CD14-positive monocyte (primary cell): ENCODE measurements at regions not wholly inside any gene's neighbourhood (a gene's known extent, or its start where the extent isn't known, plus 50 kb on each side); places are given as distances from the start of the nearest gene placed in this dataset.

Experiments used
- DNase-seq, 3 donors: peaks; one replicate each; pipeline ENCODE4 v3.0.0-alpha.2; 2011 to 2022
- H2AFZ ChIP-seq: 2 replicates; pipeline ENCODE4 v1.6.0; 2012; ENCODE audit warnings: mild to moderate bottlenecking, low read depth, low read length, inconsistent platforms; ENCODE audit not compliant: insufficient read depth, poor library complexity, severe bottlenecking
- H3K27ac ChIP-seq, 2 donors: 1 replicate in 1 of 2; 2 replicates in 1 of 2; pipeline ENCODE4 v1.5.1; 2012 to 2013; ENCODE audit warnings: low read length in 2 of 2, control low read depth in 1 of 2, inconsistent platforms in 1 of 2, low read depth in 1 of 2, mild to moderate bottlenecking in 1 of 2
- H3K27me3 ChIP-seq, 2 donors: one replicate each; pipeline versions ENCODE4 v1.6.0 to v1.6.1; 2011 to 2013; ENCODE audit warnings: low read length in 2 of 2; ENCODE audit not compliant: control insufficient read depth in 2 of 2, insufficient read depth in 2 of 2
- H3K36me3 ChIP-seq, 2 donors: replicated peaks in 1 of 2; 1 replicate in 1 of 2; 2 replicates in 1 of 2; pipeline versions ENCODE4 v1.5.1 to v1.6.1; 2012 to 2013; ENCODE audit warnings: low read length in 2 of 2, control low read depth in 1 of 2, inconsistent platforms in 1 of 2, mild to moderate bottlenecking in 1 of 2; ENCODE audit not compliant: insufficient read depth in 2 of 2, control insufficient read depth in 1 of 2
- H3K4me1 ChIP-seq, 2 donors: 1 replicate in 1 of 2; 2 replicates in 1 of 2; pipeline versions ENCODE4 v1.5.1 to v1.6.1; 2012 to 2013; ENCODE audit warnings: low read length in 2 of 2, control low read depth in 1 of 2, inconsistent platforms in 1 of 2, mild to moderate bottlenecking in 1 of 2, moderate library complexity in 1 of 2; ENCODE audit not compliant: insufficient read depth in 2 of 2, control insufficient read depth in 1 of 2
- H3K4me2 ChIP-seq: replicated peaks from 2 replicates; pipeline ENCODE3; 2012; ENCODE audit warnings: low read length, moderate library complexity, mild to moderate bottlenecking; ENCODE audit not compliant: poor library complexity, severe bottlenecking; ENCODE audit errors: extremely low read depth
- H3K4me3 ChIP-seq, 3 experiments: fragments of 200-600 bp in 1 of 3; sonication (generic) in 1 of 3; replicated peaks in 1 of 3; 1 replicate in 2 of 3; 2 replicates in 1 of 3; pipeline ENCODE4 v1.5.1; 2011 to 2013; ENCODE audit warnings: low read length in 3 of 3, mild to moderate bottlenecking in 3 of 3, control low read depth in 2 of 3, low read depth in 2 of 3, inconsistent platforms in 1 of 3, moderate library complexity in 1 of 3
- H3K79me2 ChIP-seq: 2 replicates; pipeline ENCODE4 v1.6.0; 2012; ENCODE audit warnings: mild to moderate bottlenecking, control low read depth, inconsistent platforms, low read length, moderate library complexity; ENCODE audit not compliant: insufficient read depth
- H3K9ac ChIP-seq: 2 replicates; pipeline ENCODE4 v1.6.0; 2017; ENCODE audit warnings: low read length, mild to moderate bottlenecking; ENCODE audit not compliant: insufficient read depth, poor library complexity, severe bottlenecking
- H3K9me3 ChIP-seq, 2 donors: replicated peaks in 1 of 2; 1 replicate in 1 of 2; 2 replicates in 1 of 2; pipeline versions ENCODE4 v1.5.1 to v1.6.1; 2012 to 2013; ENCODE audit warnings: low read length in 2 of 2, control low read depth in 1 of 2; ENCODE audit not compliant: control insufficient read depth in 1 of 2, insufficient read depth in 1 of 2
- H4K20me1 ChIP-seq: 2 replicates; pipeline ENCODE4 v1.6.0; 2012; ENCODE audit warnings: mild to moderate bottlenecking, low read length, control low read depth, moderate library complexity; ENCODE audit not compliant: insufficient read depth
- H3K27ac Mint-ChIP-seq, 7 donors: one replicate each; pipeline ENCODE4 v1.8.0; 2020; ENCODE audit warnings: mild to moderate bottlenecking in 7 of 7, mixed read lengths in 7 of 7, moderate library complexity in 6 of 7, inconsistent platforms in 2 of 7
- H3K27me3 Mint-ChIP-seq, 3 donors: one replicate each; pipeline ENCODE4 v1.8.0; 2021 to 2022; ENCODE audit warnings: low read depth in 3 of 3, mild to moderate bottlenecking in 3 of 3, mixed read lengths in 3 of 3, moderate library complexity in 3 of 3, inconsistent platforms in 1 of 3
- H3K36me3 Mint-ChIP-seq, 2 donors: one replicate each; pipeline ENCODE4 v1.8.0; 2020; ENCODE audit warnings: mixed read lengths in 2 of 2, inconsistent platforms in 1 of 2, mild to moderate bottlenecking in 1 of 2
- H3K4me1 Mint-ChIP-seq: one replicate; pipeline ENCODE4 v1.8.0; 2020; ENCODE audit warnings: mild to moderate bottlenecking, mixed read lengths
- H3K4me3 Mint-ChIP-seq, 2 donors: one replicate each; pipeline ENCODE4 v1.8.0; 2020; ENCODE audit warnings: mild to moderate bottlenecking in 2 of 2, mixed read lengths in 2 of 2, moderate library complexity in 1 of 2
- H3K9me3 Mint-ChIP-seq, 7 donors: one replicate each; pipeline ENCODE4 v1.8.0; 2020 to 2022; ENCODE audit warnings: mixed read lengths in 7 of 7, mild to moderate bottlenecking in 6 of 7, moderate library complexity in 6 of 7, inconsistent platforms in 2 of 7
- WGBS: methylation state at CpG from one replicate; pipeline ENCODE4 v1.1.5; 2013; ENCODE audit warnings: missing lambda C conversion rate; ENCODE audit not compliant: insufficient coverage; 5-methylcytosine and 5-hydroxymethylcytosine counted together
- intact Hi-C, 2 donors: fragments of 100-400 bp; cut with micrococcal nuclease; formaldehyde crosslinking; loops; one replicate each; pipeline versions ENCODE4 v1.15.0 to v1.15.1; 2023
- TF ChIP-seq, protein P1 (sequence below): fragments of 200-600 bp; IDR thresholded peaks from one replicate; pipeline ENCODE4 v1.8.0; 2022; ENCODE audit warnings: antibody characterized with exemption, mild to moderate bottlenecking

- Histone ChIP-seq H3K9me3 (no peaks in the 10 kb centered on the region), H4K20me1 (no peaks in the 10 kb centered on the region), H3K9ac (peak overlapping the region; percentile 43), H2AFZ (peak overlapping the region; percentile 76), H3K4me1 (peaks cover 12 to 18% of the 10 kb centered on the region in 2 donors), H3K4me3 (peak overlapping the region in 1 of 3 experiments; percentile 50), H3K27ac (no peak overlapping the region), H3K79me2 (no peaks in the 10 kb centered on the region), H3K4me2 (no peak overlapping the region), H3K27me3 (peaks cover 0 to 12% of the 10 kb centered on the region in 2 donors), H3K36me3 (no peaks in the 10 kb centered on the region)
- WGBS, result 75% methylated on average over 12 of the region's 13 CpGs
- Mint-ChIP-seq H3K4me3 (peak overlapping the region; percentile 69 to 82), H3K4me1 (peaks cover 25% of the 10 kb centered on the region), H3K27ac (peak overlapping the region in 5 of 7 donors; percentile 43 to 93 (median 68)), H3K27me3 (peaks cover 18 to 38% (median 19%) of the 10 kb centered on the region in 3 donors), H3K9me3 (peaks cover 0 to 3% (median 0%) of the 10 kb centered on the region in 7 donors), H3K36me3 (peaks cover 0 to 3% of the 10 kb centered on the region in 2 donors)
- intact Hi-C loops, result no loop called here
- no peak for DNase-seq
- TF ChIP-seq, protein P1, sequence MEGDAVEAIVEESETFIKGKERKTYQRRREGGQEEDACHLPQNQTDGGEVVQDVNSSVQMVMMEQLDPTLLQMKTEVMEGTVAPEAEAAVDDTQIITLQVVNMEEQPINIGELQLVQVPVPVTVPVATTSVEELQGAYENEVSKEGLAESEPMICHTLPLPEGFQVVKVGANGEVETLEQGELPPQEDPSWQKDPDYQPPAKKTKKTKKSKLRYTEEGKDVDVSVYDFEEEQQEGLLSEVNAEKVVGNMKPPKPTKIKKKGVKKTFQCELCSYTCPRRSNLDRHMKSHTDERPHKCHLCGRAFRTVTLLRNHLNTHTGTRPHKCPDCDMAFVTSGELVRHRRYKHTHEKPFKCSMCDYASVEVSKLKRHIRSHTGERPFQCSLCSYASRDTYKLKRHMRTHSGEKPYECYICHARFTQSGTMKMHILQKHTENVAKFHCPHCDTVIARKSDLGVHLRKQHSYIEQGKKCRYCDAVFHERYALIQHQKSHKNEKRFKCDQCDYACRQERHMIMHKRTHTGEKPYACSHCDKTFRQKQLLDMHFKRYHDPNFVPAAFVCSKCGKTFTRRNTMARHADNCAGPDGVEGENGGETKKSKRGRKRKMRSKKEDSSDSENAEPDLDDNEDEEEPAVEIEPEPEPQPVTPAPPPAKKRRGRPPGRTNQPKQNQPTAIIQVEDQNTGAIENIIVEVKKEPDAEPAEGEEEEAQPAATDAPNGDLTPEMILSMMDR, result no peak
Measured at GRCh38 chr21:43362915-43363314, 64.0 kb downstream of the SIK1 start.

GRCh38 chr21:43362321-43362791 is 64.6 kb downstream of the SIK1 start:
- Histone ChIP-seq H3K4me3 (peak overlapping the region in 2 of 3 experiments; percentile 2 to 50), H3K9me3 (no peaks in the 10 kb centered on the region), H2AFZ (peak overlapping the region; percentile 76), H3K4me2 (peak overlapping the region; percentile 53), H3K9ac (peak overlapping the region; percentile 43), H4K20me1 (no peaks in the 10 kb centered on the region), H3K36me3 (no peaks in the 10 kb centered on the region), H3K27me3 (peaks cover 0 to 12% of the 10 kb centered on the region in 2 donors), H3K27ac (no peak overlapping the region), H3K79me2 (no peaks in the 10 kb centered on the region), H3K4me1 (peaks cover 12 to 18% of the 10 kb centered on the region in 2 donors)
- Mint-ChIP-seq H3K27ac (peak overlapping the region in 6 of 7 donors; percentile 43 to 93 (median 77)), H3K9me3 (peaks cover 0 to 3% (median 0%) of the 10 kb centered on the region in 7 donors), H3K4me1 (peaks cover 25% of the 10 kb centered on the region), H3K4me3 (peak overlapping the region; percentile 69 to 82), H3K36me3 (peaks cover 0 to 3% of the 10 kb centered on the region in 2 donors), H3K27me3 (peaks cover 18 to 38% (median 19%) of the 10 kb centered on the region in 3 donors)
- DNase-seq, result peak; percentile 54 to 59 (median 56)
- intact Hi-C loops, result no loop called here
- WGBS, result 3% methylated on average over 35 of the region's 35 CpGs
- TF ChIP-seq, protein P1, result no peak
